ENCODE measurements at regions not wholly inside any gene's neighbourhood (a gene's known extent, or its start where the extent isn't known, plus 50 kb on each side); places are given as distances from the start of the nearest gene placed in this dataset.

- intact Hi-C loops (cut with DNase I, micrococcal nuclease) = no loop called here
- Mint-ChIP-seq H3K36me3 (ENCODE audit: low read depth) (peaks cover 4% of the 10 kb centered on the region), H3K4me1 (no peaks in the 10 kb centered on the region), H3K27me3 (no peaks in the 10 kb centered on the region), H3K27ac (no peak overlapping the region), H3K9me3 (ENCODE audit: low read depth) (peaks cover 24% of the 10 kb centered on the region), H3K4me3 (no peak overlapping the region)
- CTCF ChIA-PET = no interaction called here
- no peak for ATAC-seq
- no peak for DNase-seq
- POLR2A ChIA-PET = no interaction called here
Observed at GRCh38 chr4:13284932-13285331, 199.2 kb downstream of the RAB28 start.

GRCh38 chr4:13276357-13276756 is 207.8 kb downstream of the RAB28 start:
- H3K27me3 Mint-ChIP-seq = no peaks in the 10 kb centered on the region
- intact Hi-C loops (cut with DNase I, micrococcal nuclease) = no loop called here
- CTCF ChIA-PET = no interaction called here

GRCh38 chr4:13268703-13269102 is 215.4 kb downstream of the RAB28 start:
- H3K27ac Mint-ChIP-seq = no peak overlapping the region
- DNase-seq (no peak), ATAC-seq (no peak)
- no peaks in the 10 kb centered on the region for H3K4me1 Mint-ChIP-seq
- H3K9me3 Mint-ChIP-seq (ENCODE audit: low read depth) = peaks cover 7% of the 10 kb centered on the region
- intact Hi-C loops (cut with DNase I, micrococcal nuclease) = no loop called here
- H3K36me3 Mint-ChIP-seq (ENCODE audit: low read depth) = peaks cover 7% of the 10 kb centered on the region
- CTCF ChIA-PET = no interaction called here
- H3K4me3 Mint-ChIP-seq = no peak overlapping the region
- no peaks in the 10 kb centered on the region for H3K27me3 Mint-ChIP-seq
- POLR2A ChIA-PET = no interaction called here

More at GRCh38 chr4:13276357-13276756, 207.8 kb downstream of the RAB28 start:
- Mint-ChIP-seq H3K9me3 (ENCODE audit: low read depth) (peaks cover 23% of the 10 kb centered on the region), H3K4me1 (no peaks in the 10 kb centered on the region), H3K4me3 (no peak overlapping the region), H3K36me3 (ENCODE audit: low read depth) (peaks cover 13% of the 10 kb centered on the region), H3K27ac (no peak overlapping the region)
- no peak for DNase-seq
- POLR2A ChIA-PET = no interaction called here
- no peak for ATAC-seq

DNA sequence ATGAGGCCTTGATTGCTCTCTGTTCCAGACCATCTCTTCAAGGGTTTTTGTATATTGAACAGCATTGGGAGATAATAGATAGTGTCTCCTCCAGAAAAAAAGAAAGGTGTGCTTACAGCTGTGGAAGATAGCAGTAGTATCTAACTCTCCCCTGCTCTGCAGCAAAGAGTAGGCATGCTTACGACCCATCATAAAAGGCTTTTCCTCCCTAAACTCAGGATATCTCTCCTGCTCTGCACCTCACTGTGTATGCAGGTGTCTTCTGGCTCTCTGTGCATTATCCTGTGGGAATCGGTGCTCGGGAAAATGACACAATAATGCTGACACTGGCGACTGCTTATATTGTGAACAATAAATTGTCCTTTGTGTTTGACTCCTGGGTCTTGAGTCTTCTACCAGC is 216.0 kb downstream of the RAB28 start:
- Mint-ChIP-seq H3K27me3 (no peaks in the 10 kb centered on the region), H3K9me3 (ENCODE audit: low read depth) (peaks cover 5% of the 10 kb centered on the region), H3K36me3 (ENCODE audit: low read depth) (peaks cover 5% of the 10 kb centered on the region), H3K27ac (no peak overlapping the region), H3K4me1 (no peaks in the 10 kb centered on the region), H3K4me3 (no peak overlapping the region)
- ChIA-PET CTCF (no interaction called here), POLR2A (no interaction called here)
- DNase-seq (no peak), ATAC-seq (no peak)
- intact Hi-C loops (cut with DNase I, micrococcal nuclease) = no loop called here

DNA sequence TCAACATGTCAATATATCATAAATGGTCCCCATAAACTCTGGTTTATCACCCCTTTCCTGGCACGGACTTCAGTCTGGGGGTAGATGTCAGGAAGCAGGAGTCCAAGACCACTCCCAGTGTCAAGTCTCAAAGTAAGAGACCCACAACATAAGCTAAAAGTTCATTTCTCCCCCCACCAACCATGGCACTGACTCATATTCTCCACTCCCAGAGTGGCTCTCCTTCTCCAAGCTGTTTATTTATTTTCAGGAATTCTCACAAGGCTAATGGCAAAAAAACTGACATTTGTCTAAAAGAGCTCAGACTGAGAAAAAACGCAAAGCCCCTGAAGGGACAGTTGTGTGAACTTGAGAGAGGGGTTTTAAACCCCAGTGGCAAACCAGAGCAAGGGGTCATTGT is 217.0 kb downstream of the RAB28 start:
- ATAC-seq (no peak), DNase-seq (no peak)
- intact Hi-C loops (cut with DNase I, micrococcal nuclease) = no loop called here
- ChIA-PET POLR2A (no interaction called here), CTCF (no interaction called here)
- H3K27me3 Mint-ChIP-seq = no peaks in the 10 kb centered on the region
- H3K27ac Mint-ChIP-seq = no peak overlapping the region
- no peaks in the 10 kb centered on the region for H3K4me1 Mint-ChIP-seq
- H3K9me3 Mint-ChIP-seq (ENCODE audit: low read depth) = peaks cover 5% of the 10 kb centered on the region
- no peak overlapping the region for H3K4me3 Mint-ChIP-seq
- H3K36me3 Mint-ChIP-seq (ENCODE audit: low read depth) = peaks cover 2% of the 10 kb centered on the region

DNA sequence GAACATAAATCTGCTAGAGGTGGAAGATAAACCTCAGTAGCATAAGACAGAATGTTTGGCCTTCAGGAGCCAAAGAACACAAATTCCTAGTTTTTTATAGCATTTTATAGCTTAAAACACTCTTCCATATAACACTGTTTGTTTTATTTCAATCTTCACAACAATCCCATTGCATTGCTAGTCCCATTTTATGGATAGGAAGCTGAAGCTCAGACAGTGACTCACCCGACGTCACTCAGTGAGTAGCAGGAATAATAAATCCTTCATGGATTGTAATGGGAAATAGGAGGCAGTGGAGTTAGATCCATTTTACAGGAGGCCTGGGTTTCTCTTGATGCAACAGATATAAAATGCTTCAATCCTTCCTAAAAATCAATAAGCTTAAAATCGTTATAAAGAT is 217.5 kb downstream of the RAB28 start:
- intact Hi-C loops (cut with DNase I, micrococcal nuclease) = no loop called here
- CTCF ChIA-PET = no interaction called here
- POLR2A ChIA-PET = no interaction called here
- H3K36me3 Mint-ChIP-seq (ENCODE audit: low read depth) = peaks cover 2% of the 10 kb centered on the region
- H3K27me3 Mint-ChIP-seq = no peaks in the 10 kb centered on the region
- no peaks in the 10 kb centered on the region for H3K4me1 Mint-ChIP-seq
- DNase-seq (no peak), ATAC-seq (no peak)
- no peak overlapping the region for H3K4me3 Mint-ChIP-seq
- H3K9me3 Mint-ChIP-seq (ENCODE audit: low read depth) = peaks cover 5% of the 10 kb centered on the region
- no peak overlapping the region for H3K27ac Mint-ChIP-seq

GRCh38 chr4:13263967-13264525 is 220.1 kb downstream of the RAB28 start:
- ChIA-PET POLR2A (no interaction called here), CTCF (no interaction called here)
- no peaks in the 10 kb centered on the region for H3K36me3 Mint-ChIP-seq (ENCODE audit: low read depth)
- DNase-seq = no peak
- H3K4me1 Mint-ChIP-seq = no peaks in the 10 kb centered on the region
- no peaks in the 10 kb centered on the region for H3K27me3 Mint-ChIP-seq
- no peaks in the 10 kb centered on the region for H3K9me3 Mint-ChIP-seq (ENCODE audit: low read depth)
- H3K4me3 Mint-ChIP-seq = no peak overlapping the region
- no peak for ATAC-seq
- no peak overlapping the region for H3K27ac Mint-ChIP-seq
- intact Hi-C loops (cut with DNase I, micrococcal nuclease) = no loop called here

- intact Hi-C loops (cut with DNase I, micrococcal nuclease) = no loop called here
- ATAC-seq (no peak), DNase-seq (no peak)
- Mint-ChIP-seq H3K27ac (no peak overlapping the region), H3K27me3 (no peaks in the 10 kb centered on the region), H3K36me3 (ENCODE audit: low read depth) (no peaks in the 10 kb centered on the region), H3K4me1 (no peaks in the 10 kb centered on the region), H3K9me3 (ENCODE audit: low read depth) (no peaks in the 10 kb centered on the region), H3K4me3 (no peak overlapping the region)
- ChIA-PET POLR2A (no interaction called here), CTCF (no interaction called here)
Observed at GRCh38 chr4:13262816-13263215, 221.3 kb downstream of the RAB28 start.

GRCh38 chr4:13261486-13262257 is 222.5 kb downstream of the RAB28 start:
- H3K4me3 Mint-ChIP-seq = no peak overlapping the region
- ChIA-PET POLR2A (no interaction called here), CTCF (no interaction called here)
- H3K27ac Mint-ChIP-seq = no peak overlapping the region
- no peaks in the 10 kb centered on the region for H3K27me3 Mint-ChIP-seq
- H3K36me3 Mint-ChIP-seq (ENCODE audit: low read depth) = no peaks in the 10 kb centered on the region
- no peaks in the 10 kb centered on the region for H3K4me1 Mint-ChIP-seq
- ATAC-seq (no peak), DNase-seq (no peak)
- intact Hi-C loops (cut with DNase I, micrococcal nuclease) = no loop called here
- no peaks in the 10 kb centered on the region for H3K9me3 Mint-ChIP-seq (ENCODE audit: low read depth)

- intact Hi-C loops (cut with DNase I, micrococcal nuclease) = no loop called here
- POLR2A ChIA-PET = interaction anchor here (0.7 kb wide), 1 partner anchor 17 kb away, joined by 3 read pairs; no protein-coding TSS in a partner anchor
- no peak overlapping the region for H3K27ac Mint-ChIP-seq
- ATAC-seq (no peak), DNase-seq (no peak)
- H3K4me3 Mint-ChIP-seq = no peak overlapping the region
- H3K36me3 Mint-ChIP-seq (ENCODE audit: low read depth) = no peaks in the 10 kb centered on the region
- no peaks in the 10 kb centered on the region for H3K9me3 Mint-ChIP-seq (ENCODE audit: low read depth)
- H3K27me3 Mint-ChIP-seq = no peaks in the 10 kb centered on the region
- no peaks in the 10 kb centered on the region for H3K4me1 Mint-ChIP-seq
- CTCF ChIA-PET = no interaction called here
Observed at GRCh38 chr4:13260513-13260912, 223.6 kb downstream of the RAB28 start.

GRCh38 chr4:13250263-13250662 is 233.9 kb downstream of the RAB28 start:
- no peak overlapping the region for H3K4me3 Mint-ChIP-seq
- peaks cover 19% of the 10 kb centered on the region for H3K9me3 Mint-ChIP-seq (ENCODE audit: low read depth)
- H3K36me3 Mint-ChIP-seq (ENCODE audit: low read depth) = peaks cover 8% of the 10 kb centered on the region
- ChIA-PET POLR2A (no interaction called here), CTCF (no interaction called here)
- H3K27me3 Mint-ChIP-seq = no peaks in the 10 kb centered on the region
- H3K27ac Mint-ChIP-seq = no peak overlapping the region
- intact Hi-C loops (cut with DNase I, micrococcal nuclease) = no loop called here
- no peaks in the 10 kb centered on the region for H3K4me1 Mint-ChIP-seq
- DNase-seq (no peak), ATAC-seq (no peak)

GRCh38 chr4:13248621-13249298 is 235.4 kb downstream of the RAB28 start:
- Mint-ChIP-seq H3K36me3 (ENCODE audit: low read depth) (peaks cover 8% of the 10 kb centered on the region), H3K27ac (no peak overlapping the region), H3K27me3 (no peaks in the 10 kb centered on the region), H3K9me3 (ENCODE audit: low read depth) (peaks cover 19% of the 10 kb centered on the region), H3K4me1 (no peaks in the 10 kb centered on the region), H3K4me3 (no peak overlapping the region)
- DNase-seq (no peak), ATAC-seq (no peak)
- ChIA-PET POLR2A (no interaction called here), CTCF (no interaction called here)
- intact Hi-C loops (cut with DNase I, micrococcal nuclease) = no loop called here

Data from activated CD4-positive, alpha-beta T cell treated with anti-CD3 and anti-CD28 coated beads for 36 hours (primary cell).